NCI-H774 (cell line): ENCODE measurements at regions not wholly inside any gene's neighbourhood (a gene's known extent, or its start where the extent isn't known, plus 50 kb on each side); places are given as distances from the start of the nearest gene placed in this dataset.

ENCODE experiments used
- DNase-seq: peaks from one replicate; lab custom pipeline; 2025; lab: John Stamatoyannopoulos, UW

DNA sequence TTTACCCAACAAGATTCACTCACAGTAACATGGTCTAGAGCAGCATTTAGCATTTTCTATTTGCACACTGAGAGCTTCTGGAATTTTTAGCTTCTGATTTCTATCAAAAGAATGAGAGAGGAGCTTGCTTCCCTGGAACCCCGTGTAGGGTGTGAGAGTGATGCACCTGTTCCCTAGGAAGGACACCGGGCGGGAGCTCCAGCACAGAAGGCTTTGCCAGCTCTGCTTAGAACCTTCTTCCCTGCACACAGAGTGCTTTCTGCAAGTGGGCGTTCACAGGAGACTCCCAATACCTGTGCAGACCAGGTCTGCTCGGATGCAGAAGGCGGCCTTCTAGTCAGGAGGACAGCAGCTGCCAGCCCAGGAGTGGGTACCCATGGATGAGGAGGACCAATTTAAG lies 217.3 kb downstream of the TBXT start:
- no peak for DNase-seq

DNA sequence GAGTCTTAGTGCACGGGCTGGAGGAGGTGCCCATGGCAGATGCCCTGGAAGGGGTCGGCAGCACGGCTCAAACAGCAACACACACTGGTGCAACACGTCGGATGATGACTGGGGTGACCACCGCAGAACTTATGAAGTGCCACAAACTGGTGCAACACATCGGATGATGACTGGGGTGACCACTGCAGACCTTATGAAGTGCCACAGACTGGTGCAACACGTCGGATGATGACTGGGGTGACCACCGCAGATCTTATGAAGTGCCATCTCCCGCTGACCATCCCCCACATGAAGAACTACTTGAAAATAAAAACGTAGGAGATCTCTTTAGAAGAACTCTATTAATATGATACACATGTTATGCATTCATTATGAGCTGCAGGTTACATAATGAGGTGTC lies 218.3 kb downstream of the TBXT start:
- no peak for DNase-seq

DNA sequence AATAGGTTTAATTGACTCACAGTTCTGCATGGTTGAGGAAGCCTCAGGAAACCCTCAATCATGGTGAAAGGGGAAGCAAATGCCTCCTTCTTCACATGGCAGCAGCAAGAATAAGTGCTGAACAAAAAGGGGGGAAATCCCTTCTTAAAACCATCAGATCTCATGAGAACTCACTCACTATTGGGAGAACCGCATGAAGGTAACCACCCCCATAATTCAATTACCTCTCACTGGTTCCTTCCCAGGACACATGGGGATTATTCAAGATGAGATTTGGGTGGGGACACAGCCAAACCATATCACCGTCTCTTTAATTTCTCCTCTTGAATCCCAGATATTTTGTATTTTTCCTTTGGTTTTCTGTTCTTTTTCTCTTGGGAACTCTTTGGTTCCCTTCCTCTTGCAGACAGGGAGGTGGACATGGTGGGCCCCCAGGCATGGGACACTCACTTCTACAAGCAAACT lies 223.6 kb downstream of the TBXT start:
- DNase-seq: no peak

DNA sequence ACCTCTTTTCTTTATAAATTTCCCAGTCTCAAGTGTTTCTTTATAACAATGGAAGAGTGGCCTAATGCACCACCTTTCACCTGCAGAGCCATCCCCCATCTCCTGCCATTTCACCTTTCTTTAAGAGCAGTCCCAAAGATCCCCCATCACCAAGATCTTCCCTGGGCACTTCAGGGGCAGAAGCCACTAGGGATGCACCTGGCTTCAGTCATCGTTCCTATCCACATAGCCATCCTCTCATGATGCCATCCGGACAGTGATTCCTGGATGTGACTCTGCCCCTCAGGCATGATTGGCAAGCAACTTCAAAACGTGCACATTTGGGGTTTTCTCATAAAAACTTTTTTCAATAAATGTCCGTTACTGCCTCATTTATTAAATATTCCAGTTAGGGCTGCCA lies 225.9 kb downstream of the TBXT start:
- no peak for DNase-seq

DNA sequence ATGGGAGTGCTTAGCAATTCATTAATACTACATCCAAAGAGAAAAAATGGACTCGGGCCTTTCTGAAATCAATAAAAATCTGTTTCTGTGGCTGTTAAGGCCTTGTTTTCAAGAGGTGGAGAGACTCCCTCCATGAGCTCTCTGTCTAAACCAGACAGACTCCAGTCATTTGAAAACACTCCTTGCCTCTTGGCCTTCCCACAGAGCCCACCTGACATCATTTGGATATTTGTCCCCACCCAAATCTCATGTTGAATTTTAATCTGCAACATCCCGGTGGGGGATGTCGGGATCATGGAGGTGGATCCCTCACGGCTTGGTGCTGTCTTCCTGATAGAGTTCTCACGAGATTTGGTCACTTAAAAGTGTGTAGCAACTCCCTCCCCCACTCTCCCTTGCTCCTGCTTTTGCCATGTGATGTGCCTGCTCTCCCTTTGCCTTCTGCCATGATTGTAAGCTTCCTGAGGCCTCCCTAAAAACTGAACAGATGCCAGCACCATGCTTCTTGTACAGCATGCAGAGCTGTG lies 226.3 kb downstream of the TBXT start:
- no peak for DNase-seq

DNA sequence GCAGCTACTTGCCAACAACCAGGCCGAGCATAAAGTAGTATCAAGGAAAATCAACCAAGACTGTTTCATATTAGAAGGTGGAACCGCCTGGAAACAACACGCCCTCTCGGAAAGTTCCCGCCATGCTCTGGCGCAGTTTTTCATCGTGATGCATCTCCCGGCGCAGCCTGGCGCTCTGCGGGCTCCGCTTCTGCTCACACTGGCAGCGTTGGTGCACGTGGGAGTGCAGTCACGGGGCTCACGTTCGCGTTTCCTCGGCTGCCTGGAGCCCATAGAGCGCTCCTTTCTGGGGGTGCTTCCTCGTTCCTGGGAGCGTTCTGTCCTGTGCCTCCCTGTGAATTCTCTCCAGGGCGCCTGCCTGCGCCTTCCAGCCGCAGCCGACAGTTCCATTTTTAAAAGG lies 227.3 kb downstream of the TBXT start:
- DNase-seq: no peak

DNA sequence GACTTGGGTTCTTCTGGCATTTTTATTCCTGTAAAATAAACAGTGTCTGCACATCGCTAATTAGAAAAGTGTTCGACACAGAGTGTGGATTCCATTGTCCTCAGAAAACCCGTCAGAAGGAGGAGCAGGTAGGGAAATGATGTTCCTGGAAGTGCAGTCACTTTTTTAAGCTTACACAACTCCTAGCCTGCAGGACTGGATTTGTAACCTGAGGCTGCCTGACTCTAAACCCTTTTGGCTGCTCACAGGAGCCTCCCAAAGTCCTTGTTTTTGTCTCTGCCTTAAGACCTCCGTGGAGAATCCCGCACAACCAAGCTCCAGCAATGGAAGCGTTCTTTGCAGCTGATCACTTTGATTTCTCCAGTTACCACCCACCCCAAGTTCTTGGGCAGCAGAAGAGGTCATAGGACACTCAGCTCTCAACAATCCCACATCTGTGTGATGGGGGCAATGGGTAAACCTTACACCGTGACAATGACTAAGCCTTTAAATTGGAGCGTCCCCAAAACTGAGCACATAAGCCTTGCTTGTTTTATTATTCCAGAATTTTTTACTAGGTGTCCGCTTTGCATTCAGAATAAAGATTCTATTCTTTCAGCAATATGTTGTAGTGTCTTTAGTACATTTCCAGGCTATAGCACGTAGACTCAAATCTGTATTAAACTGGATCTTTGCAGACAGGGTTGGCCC lies 227.9 kb downstream of the TBXT start:
- no peak for DNase-seq

DNA sequence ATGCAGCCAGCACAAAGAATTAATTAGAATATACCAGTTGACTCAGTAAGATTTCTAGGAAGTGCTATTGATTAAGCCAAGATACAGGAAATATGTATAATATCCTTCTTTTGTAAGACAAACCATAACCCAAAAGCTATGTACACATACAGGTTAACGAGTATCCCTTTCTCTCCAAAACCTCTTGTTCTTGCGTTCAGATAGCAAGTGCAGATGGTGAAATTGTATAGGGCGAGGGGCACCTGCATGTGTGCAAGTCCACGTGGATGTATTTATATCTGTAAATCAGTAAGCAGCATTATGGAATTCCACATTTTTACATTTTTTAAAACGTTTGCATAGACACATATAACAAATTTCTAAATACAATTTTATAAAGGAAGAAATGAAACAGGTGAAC lies 228.6 kb downstream of the TBXT start:
- no peak for DNase-seq

DNA sequence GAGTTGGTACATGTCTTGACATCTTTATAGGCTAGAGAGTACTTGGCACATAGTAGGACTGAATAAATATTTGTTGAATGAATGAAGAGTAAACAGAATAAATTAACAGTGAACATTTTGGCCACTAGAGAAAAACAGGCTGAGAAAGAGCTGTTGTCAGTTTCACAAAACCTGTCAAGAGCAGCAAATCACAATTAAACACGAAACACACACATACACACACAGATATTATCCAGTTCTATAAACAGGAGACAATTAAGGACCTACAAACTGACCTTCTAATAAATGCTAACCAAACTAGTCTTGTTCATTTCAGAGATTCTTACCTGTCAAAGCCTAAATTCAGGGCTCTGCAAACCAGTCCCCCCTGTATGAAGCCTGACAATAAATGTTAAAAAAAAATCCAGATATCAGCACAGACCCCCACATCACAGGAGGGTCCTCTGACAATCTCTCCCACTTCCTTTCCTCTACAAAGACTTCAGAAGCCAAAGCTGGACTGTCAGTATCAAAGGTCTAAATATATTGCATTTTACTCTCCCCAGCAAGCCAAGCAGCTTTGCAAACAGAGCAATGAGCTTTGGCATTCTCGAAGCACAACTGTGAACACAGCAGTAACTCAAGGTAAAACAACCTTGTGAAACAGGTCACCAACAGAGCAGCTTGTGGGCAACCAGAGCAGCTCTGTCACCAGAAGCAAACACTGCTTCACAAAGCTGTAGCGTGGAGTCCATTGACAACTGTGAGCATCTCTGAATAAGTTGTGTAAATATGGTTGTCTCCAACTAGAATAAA lies 229.9 kb downstream of the TBXT start:
- DNase-seq: no peak

DNA sequence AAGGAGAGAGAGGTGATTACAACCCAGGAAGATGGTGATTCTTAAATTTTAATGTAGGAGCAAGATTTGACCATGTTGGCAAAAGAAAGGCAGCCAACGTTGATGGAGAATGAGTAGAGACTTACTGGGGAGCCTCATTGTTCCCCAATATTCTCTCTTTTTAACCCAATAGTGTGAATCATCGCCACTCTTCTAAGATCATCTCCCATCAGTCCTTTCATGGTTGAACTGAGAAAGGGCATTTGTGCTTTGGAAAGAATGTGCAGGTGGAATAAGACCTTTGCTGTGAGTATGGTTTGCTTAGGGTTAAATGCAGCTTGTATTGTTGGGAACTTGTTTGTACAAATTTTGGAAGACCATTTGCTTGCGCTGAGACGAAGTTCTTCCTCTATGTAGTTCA lies 231.0 kb downstream of the TBXT start:
- no peak for DNase-seq

DNA sequence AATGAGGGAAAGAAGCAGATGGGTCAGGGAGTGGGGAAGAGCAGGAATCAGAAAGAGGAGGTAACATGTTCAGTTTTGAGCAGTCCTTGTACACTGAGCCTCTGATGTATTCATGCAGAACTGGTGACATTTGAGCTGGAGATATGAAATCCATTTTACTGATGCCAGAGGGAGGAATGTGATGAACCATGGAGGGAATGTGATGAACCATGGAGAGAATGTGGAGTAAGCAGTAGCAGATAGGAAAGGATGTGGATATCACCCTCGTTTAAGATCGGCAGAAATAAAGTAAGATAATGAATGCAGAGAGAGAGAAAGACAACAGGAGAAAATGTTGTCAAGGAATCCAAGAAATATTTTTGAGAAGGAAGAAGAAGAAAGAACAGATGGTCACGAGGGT lies 231.6 kb downstream of the TBXT start:
- DNase-seq: no peak

DNA sequence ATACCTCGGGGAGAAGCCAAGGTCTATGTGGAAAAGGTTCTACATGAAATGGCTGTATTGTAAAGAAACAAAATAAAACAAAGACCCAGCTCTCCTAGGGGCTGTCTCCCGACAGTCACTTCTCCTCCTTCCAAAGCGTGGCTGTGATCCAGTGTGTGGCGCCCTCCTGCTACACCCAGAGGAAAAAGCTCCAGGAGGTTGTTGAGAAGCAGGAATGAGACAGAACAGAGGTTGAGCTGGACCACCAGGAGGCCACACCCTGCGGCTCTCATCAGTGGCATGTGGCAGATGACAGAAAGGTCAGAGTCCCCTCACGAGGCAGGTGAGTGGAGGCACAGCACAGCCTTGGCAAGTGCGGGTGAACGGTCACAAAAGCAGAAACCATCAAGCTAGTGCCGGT lies 236.0 kb downstream of the TBXT start:
- no peak for DNase-seq

DNA sequence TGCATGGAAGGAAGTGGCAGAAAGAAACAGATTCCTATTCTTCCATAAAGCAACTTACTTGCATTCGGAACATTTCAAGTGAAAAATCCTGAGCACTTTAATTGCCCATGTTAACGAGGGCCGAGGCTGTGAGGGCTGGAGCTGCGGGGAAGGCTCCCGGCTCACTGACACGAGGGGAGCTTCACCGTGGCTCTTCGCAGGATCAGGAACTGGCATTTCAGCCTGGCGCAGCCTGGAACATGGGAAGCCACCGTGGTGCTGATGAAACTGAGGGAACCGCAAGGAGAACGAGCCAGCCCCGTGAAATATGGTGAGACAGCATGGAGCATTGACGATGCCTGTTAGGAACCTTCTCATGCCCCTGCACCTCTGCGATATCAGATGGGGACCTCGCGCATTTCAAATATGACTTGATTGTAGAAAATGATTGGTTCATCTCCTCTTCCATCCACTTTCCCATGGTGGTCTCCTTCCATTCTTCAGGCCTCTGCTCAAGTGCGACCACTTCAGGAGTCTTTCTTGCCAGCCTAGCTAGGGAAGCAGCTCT lies 236.9 kb downstream of the TBXT start:
- DNase-seq: no peak

DNA sequence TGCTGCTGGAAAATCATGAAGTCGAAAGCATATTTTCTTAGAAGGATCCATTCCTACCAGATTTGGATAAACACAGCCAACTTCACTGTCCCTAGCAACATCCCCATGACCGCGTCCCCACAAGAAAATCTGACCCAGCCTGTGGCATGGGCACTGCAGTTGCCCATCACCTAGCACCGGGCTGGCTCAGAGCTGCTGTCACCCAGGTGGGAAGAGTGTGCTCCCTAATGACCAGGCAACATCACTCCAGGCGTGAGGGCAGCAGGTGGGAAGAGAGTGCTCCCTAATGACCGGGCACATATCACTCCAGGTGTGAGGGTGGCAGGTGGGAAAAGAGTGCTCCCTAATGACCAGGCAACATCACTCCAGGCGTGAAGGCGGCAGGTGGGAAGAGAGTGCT lies 238.0 kb downstream of the TBXT start:
- DNase-seq: no peak

DNA sequence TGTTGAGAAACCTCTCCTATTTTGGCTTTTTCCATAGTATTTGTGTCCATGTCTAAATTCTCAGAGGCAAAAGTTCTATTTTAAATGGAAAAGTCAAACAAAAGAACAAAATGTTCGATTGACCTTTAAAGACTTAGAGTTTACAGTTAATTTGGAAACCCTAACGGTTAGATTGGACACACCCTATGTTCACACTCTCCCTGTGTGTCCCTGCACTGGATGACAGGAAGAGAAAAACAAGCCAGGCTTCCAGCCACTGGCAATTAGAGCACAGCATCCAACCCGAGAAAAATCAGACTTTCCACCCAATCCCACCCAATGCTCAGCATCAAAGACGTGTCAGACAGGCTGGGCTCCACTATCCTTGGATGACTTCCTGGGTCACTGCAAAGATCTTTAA lies 241.3 kb downstream of the TBXT start:
- no peak for DNase-seq

DNA sequence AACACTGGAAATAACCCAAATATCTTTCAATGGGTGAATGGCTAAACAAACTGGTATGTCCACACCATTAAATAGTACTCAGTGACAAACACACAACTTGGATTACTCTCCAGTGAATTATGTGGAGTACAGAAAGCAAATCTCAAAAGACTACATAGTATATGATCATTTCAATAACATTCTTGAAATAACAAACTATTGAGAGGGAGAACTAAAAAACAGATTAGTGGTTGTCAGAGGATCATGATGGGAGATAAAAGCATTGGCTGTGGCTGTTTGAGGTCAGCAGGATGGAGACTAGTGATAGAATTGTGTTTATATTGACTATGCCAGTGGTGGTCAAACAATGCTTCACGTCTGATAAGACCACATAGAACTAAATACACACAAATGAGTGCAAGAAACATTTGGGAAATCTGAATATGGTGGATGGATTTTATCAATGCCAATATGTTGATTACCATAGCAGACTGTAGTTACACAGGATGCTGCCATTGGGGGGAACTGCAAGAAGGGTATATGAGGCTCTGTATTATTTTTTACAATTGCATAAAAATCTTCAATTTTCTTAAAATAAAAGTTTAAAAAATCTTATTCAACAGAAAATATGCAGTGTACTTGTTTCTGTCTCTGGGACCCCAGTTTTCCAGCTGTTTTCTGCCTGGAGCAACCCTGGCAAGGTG lies 242.0 kb downstream of the TBXT start:
- DNase-seq: no peak

DNA sequence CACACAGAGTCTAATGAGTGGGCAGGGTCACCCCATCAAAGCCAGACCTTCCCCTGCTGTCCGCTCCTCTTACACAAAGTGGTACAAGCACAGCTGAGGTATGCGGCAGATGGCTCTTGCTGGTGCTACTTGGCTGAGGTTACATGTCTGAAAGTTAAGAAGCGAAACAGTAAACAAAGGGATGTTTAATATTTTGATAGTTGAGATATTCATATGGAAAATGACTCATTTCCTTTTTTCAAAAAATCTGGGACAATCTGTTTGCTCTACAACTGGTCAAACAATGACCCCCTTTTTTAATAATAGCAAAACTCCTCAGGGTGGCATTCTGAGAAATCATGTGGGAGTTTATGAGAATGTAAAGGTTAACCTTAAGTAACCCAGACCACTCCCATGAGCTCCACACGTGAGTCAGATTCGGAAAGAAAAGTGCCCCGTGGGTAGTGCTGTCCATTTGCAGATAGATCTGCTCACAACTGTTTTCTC lies 245.3 kb downstream of the TBXT start:
- DNase-seq: no peak

DNA sequence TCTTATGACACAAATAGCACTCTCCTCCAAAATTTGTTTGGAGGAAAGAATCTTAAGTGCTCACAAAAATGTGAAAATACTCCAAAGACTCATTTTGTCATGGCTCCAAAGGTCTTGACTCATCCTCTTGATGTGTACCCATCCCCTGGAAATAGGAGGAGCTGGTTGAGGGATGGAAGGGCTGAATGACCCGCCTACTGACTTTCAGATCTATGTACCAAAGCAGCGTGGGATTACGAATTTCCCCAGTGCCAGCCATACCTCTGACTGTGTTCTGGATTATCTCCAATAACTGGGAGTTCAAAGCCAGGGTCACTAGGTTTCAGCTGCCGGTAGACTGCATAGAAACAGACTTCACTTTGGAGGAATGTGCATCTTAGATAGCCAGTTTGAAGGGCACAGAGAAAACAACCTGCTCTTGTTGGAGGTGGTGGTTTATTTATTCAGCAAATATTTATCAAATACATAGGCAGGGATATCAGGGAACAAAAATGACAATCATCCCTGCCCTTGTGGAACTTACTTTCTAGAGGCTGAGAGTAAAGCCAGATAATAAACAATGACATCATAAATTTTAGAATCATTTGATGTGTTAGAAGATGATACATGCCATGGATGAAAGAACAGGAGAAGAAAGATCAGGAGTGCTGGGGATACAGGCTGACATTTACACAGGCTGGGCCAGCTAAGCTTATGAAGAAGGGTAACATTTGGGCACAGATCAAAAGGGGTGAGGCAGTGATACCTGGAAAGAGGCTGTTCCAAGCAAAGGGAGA lies 246.6 kb downstream of the TBXT start:
- DNase-seq: no peak

DNA sequence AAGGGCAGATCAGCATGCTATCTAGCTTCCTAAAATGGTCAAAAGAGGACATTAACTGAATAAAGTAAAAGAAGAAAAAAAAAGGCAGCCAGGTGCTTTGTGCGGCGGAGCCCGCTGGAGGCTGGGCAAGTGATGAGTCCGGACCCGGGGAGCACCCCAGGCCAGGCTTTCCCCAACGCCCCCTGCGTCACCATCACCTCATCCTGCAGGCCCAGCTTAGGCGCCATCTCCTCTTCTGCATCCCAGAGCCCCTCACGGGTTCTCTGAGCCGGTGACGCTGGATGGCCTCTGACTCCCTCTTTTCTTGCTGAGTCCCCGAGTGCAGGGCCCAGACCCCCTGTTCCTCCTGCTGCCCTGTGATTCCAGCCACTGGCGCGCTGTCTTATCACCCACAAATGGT lies 250.1 kb downstream of the TBXT start:
- DNase-seq: no peak

DNA sequence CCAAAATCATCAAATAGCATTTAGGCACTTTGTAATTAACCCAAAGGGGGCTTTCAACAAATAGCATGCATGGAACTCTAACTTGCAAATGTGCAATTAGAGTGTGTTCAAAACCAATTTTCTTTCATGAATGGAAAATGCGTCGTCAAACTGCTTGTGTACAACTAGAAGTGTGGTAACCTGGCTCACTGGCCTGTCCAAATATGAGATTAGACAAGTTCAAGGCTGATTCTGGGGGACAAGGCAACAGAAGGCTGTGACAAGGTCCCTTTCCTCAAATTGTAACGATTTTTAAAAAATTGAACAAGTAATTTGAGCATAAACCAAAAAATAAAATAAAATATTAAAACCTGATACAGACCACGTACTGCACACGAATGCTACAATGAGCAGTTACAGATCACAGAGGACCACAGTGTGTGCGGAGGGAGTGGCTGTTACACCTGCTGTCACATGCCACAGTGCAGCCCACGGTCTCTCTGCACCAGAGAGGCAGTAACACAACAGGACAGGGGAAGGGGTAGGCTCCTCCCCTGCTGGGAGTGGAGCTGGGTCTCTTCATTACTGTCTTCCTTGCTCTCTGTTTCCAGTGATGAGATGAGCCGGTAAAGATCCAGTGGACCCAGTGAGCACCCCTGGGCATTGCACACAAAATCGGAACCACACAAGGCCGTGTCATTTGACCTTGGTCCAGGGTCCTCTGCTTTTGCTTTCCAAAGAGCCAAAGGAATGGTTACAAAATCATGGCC lies 252.2 kb upstream of the PDE10A start:
- no peak for DNase-seq
